ENCODE measurements at regions not wholly inside any gene's neighbourhood (a gene's known extent, or its start where the extent isn't known, plus 50 kb on each side); places are given as distances from the start of the nearest gene placed in this dataset.

GRCh38 chr12:27179400-27180214, 64.5 kb upstream of the STK38L start:
- no peaks in the 10 kb centered on the region for H3K9me3 Mint-ChIP-seq
- Histone ChIP-seq H3K27ac (ENCODE audit: low read depth) (no peak overlapping the region), H3K4me3 (no peak overlapping the region), H2AFZ (peak overlapping the region; percentile 67; the same call in 1 of the 2 replicates), H3K4me1 (ENCODE audit: insufficient read depth) (no peaks in the 10 kb centered on the region), H3K36me3 (ENCODE audit: insufficient read depth) (no peaks in the 10 kb centered on the region), H3K4me2 (no peak overlapping the region), H3K79me2 (replicated peaks; ENCODE audit: insufficient read depth) (no peaks in the 10 kb centered on the region), H3K9me2 (ENCODE audit: insufficient read depth) (no peaks in the 10 kb centered on the region), H3F3A (replicated peaks; ENCODE audit: low read depth) (no peaks in the 10 kb centered on the region), H4K20me1 (replicated peaks; ENCODE audit: insufficient read depth) (no peaks in the 10 kb centered on the region), H3K27me3 (ENCODE audit: insufficient read depth) (no peaks in the 10 kb centered on the region)
- TF ChIP-seq, protein P1, sequence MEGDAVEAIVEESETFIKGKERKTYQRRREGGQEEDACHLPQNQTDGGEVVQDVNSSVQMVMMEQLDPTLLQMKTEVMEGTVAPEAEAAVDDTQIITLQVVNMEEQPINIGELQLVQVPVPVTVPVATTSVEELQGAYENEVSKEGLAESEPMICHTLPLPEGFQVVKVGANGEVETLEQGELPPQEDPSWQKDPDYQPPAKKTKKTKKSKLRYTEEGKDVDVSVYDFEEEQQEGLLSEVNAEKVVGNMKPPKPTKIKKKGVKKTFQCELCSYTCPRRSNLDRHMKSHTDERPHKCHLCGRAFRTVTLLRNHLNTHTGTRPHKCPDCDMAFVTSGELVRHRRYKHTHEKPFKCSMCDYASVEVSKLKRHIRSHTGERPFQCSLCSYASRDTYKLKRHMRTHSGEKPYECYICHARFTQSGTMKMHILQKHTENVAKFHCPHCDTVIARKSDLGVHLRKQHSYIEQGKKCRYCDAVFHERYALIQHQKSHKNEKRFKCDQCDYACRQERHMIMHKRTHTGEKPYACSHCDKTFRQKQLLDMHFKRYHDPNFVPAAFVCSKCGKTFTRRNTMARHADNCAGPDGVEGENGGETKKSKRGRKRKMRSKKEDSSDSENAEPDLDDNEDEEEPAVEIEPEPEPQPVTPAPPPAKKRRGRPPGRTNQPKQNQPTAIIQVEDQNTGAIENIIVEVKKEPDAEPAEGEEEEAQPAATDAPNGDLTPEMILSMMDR (conservative IDR thresholded peaks at IDR 0.05; ENCODE audit: low read depth in 2 of 2) = no peak
- no peak for TF ChIP-seq JUNB (IDR thresholded peaks at IDR 0.05; ENCODE audit: unreplicated experiment)
- no peak for TF ChIP-seq ZNF331 (CRISPR knock-in tag; IDR thresholded peaks at IDR 0.05; ENCODE audit: low read depth)
- TF ChIP-seq, protein P2, sequence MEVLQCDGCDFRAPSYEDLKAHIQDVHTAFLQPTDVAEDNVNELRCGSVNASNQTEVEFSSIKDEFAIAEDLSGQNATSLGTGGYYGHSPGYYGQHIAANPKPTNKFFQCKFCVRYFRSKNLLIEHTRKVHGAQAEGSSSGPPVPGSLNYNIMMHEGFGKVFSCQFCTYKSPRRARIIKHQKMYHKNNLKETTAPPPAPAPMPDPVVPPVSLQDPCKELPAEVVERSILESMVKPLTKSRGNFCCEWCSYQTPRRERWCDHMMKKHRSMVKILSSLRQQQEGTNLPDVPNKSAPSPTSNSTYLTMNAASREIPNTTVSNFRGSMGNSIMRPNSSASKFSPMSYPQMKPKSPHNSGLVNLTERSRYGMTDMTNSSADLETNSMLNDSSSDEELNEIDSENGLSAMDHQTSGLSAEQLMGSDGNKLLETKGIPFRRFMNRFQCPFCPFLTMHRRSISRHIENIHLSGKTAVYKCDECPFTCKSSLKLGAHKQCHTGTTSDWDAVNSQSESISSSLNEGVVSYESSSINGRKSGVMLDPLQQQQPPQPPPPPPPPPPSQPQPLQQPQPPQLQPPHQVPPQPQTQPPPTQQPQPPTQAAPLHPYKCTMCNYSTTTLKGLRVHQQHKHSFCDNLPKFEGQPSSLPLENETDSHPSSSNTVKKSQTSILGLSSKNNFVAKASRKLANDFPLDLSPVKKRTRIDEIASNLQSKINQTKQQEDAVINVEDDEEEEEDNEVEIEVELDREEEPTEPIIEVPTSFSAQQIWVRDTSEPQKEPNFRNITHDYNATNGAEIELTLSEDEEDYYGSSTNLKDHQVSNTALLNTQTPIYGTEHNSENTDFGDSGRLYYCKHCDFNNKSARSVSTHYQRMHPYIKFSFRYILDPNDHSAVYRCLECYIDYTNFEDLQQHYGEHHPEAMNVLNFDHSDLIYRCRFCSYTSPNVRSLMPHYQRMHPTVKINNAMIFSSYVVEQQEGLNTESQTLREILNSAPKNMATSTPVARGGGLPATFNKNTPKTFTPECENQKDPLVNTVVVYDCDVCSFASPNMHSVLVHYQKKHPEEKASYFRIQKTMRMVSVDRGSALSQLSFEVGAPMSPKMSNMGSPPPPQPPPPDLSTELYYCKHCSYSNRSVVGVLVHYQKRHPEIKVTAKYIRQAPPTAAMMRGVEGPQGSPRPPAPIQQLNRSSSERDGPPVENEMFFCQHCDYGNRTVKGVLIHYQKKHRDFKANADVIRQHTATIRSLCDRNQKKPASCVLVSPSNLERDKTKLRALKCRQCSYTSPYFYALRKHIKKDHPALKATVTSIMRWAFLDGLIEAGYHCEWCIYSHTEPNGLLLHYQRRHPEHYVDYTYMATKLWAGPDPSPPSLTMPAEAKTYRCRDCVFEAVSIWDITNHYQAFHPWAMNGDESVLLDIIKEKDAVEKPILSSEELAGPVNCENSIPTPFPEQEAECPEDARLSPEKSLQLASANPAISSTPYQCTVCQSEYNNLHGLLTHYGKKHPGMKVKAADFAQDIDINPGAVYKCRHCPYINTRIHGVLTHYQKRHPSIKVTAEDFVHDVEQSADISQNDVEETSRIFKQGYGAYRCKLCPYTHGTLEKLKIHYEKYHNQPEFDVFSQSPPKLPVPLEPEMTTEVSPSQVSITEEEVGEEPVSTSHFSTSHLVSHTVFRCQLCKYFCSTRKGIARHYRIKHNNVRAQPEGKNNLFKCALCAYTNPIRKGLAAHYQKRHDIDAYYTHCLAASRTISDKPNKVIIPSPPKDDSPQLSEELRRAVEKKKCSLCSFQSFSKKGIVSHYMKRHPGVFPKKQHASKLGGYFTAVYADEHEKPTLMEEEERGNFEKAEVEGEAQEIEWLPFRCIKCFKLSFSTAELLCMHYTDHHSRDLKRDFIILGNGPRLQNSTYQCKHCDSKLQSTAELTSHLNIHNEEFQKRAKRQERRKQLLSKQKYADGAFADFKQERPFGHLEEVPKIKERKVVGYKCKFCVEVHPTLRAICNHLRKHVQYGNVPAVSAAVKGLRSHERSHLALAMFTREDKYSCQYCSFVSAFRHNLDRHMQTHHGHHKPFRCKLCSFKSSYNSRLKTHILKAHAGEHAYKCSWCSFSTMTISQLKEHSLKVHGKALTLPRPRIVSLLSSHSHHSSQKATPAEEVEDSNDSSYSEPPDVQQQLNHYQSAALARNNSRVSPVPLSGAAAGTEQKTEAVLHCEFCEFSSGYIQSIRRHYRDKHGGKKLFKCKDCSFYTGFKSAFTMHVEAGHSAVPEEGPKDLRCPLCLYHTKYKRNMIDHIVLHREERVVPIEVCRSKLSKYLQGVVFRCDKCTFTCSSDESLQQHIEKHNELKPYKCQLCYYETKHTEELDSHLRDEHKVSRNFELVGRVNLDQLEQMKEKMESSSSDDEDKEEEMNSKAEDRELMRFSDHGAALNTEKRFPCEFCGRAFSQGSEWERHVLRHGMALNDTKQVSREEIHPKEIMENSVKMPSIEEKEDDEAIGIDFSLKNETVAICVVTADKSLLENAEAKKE (CRISPR knock-in tag; IDR thresholded peaks at IDR 0.05) = no peak
- TF ChIP-seq POLR2AphosphoS5 (IDR thresholded peaks at IDR 0.05; ENCODE audit: low read depth) = no peak
- no peak for TF ChIP-seq EZH2phosphoT487 (IDR thresholded peaks at IDR 0.05; ENCODE audit: unreplicated experiment)
- no peak for TF ChIP-seq EZH2 (IDR thresholded peaks at IDR 0.05; ENCODE audit: low read depth, unreplicated experiment)
- TF ChIP-seq ZNF114 (CRISPR knock-in tag; IDR thresholded peaks at IDR 0.05) = no peak
- TF ChIP-seq, protein P3, sequence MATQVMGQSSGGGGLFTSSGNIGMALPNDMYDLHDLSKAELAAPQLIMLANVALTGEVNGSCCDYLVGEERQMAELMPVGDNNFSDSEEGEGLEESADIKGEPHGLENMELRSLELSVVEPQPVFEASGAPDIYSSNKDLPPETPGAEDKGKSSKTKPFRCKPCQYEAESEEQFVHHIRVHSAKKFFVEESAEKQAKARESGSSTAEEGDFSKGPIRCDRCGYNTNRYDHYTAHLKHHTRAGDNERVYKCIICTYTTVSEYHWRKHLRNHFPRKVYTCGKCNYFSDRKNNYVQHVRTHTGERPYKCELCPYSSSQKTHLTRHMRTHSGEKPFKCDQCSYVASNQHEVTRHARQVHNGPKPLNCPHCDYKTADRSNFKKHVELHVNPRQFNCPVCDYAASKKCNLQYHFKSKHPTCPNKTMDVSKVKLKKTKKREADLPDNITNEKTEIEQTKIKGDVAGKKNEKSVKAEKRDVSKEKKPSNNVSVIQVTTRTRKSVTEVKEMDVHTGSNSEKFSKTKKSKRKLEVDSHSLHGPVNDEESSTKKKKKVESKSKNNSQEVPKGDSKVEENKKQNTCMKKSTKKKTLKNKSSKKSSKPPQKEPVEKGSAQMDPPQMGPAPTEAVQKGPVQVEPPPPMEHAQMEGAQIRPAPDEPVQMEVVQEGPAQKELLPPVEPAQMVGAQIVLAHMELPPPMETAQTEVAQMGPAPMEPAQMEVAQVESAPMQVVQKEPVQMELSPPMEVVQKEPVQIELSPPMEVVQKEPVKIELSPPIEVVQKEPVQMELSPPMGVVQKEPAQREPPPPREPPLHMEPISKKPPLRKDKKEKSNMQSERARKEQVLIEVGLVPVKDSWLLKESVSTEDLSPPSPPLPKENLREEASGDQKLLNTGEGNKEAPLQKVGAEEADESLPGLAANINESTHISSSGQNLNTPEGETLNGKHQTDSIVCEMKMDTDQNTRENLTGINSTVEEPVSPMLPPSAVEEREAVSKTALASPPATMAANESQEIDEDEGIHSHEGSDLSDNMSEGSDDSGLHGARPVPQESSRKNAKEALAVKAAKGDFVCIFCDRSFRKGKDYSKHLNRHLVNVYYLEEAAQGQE (IDR thresholded peaks at IDR 0.05; ENCODE audit: unreplicated experiment) = no peak
- TF ChIP-seq, protein P4, sequence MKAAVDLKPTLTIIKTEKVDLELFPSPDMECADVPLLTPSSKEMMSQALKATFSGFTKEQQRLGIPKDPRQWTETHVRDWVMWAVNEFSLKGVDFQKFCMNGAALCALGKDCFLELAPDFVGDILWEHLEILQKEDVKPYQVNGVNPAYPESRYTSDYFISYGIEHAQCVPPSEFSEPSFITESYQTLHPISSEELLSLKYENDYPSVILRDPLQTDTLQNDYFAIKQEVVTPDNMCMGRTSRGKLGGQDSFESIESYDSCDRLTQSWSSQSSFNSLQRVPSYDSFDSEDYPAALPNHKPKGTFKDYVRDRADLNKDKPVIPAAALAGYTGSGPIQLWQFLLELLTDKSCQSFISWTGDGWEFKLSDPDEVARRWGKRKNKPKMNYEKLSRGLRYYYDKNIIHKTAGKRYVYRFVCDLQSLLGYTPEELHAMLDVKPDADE (IDR thresholded peaks at IDR 0.05) = no peak
- no peak for TF ChIP-seq STAT1 (IDR thresholded peaks at IDR 0.05; ENCODE audit: unreplicated experiment)
- TF ChIP-seq CREB1 (CRISPR knock-in tag; IDR thresholded peaks at IDR 0.05; ENCODE audit: low read depth) = no peak
- TF ChIP-seq NANOG (IDR thresholded peaks at IDR 0.05; ENCODE audit: borderline replicate concordance) = no peak
- no peak overlapping the region; the same call in 1 of the 2 replicates for H3K27ac Mint-ChIP-seq
- H3K4me1 Mint-ChIP-seq = no peaks in the 10 kb centered on the region
- no peak for DNase-seq (ENCODE audit: low spot score)
- no peak overlapping the region for H3K4me3 Mint-ChIP-seq
- no peaks in the 10 kb centered on the region for H3K36me3 Mint-ChIP-seq (ENCODE audit: low read depth)
- ATAC-seq = no peak
- H3K27me3 Mint-ChIP-seq (ENCODE audit: insufficient read depth, low read depth, poor library complexity) = no peaks in the 10 kb centered on the region
